NCI-H510A (cell line): ENCODE measurements at regions not wholly inside any gene's neighbourhood (a gene's known extent, or its start where the extent isn't known, plus 50 kb on each side); places are given as distances from the start of the nearest gene placed in this dataset.

Source experiments
- DNase-seq: peaks from one replicate; lab custom pipeline; 2025; lab: John Stamatoyannopoulos, UW

DNA sequence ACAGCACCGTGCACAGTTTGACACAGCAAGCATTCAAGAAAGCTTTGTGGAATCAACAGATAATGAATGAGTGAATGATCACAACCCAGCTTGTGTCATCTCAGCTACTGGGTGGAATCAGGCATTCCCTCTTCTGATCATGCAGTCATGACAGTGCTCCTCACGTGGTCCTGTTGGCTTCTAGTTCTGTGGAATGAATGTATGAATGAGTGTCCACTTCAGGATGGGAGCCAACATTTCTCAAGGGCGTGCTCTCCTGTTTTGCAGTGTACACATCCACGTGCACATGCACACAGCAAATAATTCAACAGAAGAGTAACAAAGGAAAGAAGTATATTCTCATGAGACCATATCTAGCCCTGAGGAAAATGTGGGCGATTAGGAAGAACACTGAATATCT lies 133.1 kb upstream of the NPVF start:
- no peak for DNase-seq

DNA sequence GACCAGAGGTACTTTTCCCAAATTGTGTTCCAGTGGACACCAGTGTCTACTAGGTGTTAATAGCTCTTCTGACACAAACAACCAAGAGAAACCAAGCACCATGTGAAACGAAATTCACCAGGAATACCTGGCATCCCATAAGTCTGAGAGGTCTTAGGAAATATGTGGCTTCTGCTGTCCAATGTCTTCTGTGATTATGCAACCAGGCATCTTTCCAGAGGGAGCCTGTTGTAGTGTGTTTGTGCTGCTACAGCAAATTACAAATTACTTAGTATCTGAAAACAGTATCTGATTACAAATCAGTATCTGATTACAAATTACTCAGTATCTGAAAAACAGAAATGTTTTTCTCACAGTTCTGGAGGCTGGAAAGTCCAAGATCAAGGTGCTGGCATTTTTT lies 133.6 kb upstream of the NPVF start:
- no peak for DNase-seq

DNA sequence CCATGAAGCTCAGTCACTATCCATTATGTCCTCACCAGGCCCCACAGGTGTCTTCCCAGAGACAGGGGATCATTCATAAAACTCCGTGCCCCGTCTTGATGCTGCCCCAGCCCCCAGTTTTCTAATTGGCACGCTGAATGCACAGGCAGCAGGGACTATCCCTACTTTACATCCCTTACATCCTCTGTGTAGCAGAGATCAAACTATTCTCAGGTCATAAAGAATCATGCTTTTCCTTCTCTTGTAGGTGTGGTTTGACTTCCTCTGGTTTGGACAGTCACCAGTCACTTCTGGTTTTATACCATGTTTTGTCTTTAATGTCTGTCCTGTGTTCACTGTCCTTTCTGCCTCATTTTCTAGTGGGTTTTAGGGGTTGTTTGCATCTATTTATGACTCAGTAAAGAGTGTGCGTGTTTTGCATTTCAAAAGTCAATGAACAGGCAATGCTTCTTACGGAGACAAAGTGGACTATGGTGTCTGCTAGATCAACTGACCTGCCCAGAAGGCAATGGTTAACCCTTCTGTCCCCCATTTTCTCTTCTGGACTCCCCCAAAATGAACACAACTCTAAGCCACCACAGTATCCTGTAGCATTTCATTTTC lies 140.4 kb upstream of the NPVF start:
- no peak for DNase-seq

DNA sequence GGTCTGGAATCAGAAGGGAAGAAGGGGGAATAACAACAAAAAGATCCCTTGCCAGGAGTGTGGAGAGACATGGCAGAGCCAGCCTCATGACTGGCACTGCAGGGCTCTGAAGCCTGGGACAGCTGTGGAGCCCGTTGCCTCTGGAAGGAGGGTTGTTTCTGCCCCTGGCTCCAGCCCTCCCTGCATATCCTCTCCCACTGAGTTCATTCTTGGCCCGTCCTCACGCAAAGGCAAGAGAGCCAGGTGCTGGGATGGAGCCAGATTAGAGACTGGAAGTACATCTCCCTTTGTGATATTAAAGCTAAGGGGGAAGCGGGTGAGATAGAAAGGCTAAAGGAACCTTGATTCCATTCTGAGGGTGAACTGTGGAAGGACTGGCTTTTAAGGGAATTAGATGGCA lies 141.5 kb upstream of the NPVF start:
- DNase-seq: no peak

DNA sequence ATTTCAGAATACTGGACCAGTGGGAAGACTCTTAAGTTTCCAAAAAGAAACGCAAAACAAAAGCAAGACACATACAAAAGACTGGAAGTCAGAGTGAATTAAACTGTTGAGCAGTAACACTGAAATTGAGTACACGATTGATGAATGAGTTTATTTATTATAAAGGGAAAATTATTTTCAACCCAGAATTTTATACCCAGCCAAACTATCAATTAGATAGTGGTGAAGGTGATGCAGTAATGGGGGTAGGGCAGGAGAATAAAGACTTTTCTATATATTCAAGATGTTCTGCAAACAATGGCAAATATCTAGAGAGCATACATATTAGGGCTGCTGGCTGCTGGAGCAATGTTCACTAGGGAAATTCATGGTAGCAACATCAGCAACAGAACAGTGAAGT lies 143.7 kb upstream of the NPVF start:
- no peak for DNase-seq

DNA sequence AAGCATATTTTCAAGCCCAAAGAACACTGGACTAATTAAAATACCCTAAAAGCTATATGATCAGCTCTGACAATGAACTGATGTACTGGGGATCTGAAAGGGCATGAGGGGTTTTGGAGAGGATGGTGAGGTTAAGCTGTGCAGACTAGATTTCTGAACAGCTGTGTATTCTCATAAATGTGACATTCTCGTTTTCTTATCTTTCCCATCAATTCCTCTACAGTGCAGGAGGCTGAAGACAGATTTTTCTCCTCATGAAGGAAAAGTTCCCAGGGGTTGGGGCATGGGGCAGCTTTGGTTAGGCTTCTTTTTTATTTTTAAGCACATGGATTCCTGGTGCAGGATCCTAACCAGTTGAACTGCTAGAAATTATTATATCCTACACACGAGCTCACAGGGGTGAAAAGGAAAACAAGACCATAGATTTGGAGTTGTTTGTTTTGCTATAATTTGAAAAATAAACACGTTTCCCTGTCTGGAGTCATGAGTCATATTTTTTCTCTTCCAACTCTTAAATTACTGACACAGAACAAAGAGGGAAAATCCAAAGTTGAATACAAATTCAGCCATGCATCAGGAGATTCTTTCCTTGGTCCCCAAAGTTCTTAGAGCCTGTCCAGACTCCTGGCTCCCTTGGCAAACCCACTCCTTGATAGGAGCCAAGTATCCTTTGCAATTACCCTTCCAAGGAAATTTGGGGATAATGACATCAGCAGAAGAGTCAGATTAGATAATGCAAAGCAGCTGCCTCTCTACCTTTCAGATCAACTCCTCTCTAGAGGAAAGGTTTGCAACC lies 147.7 kb upstream of the NPVF start:
- DNase-seq: no peak

DNA sequence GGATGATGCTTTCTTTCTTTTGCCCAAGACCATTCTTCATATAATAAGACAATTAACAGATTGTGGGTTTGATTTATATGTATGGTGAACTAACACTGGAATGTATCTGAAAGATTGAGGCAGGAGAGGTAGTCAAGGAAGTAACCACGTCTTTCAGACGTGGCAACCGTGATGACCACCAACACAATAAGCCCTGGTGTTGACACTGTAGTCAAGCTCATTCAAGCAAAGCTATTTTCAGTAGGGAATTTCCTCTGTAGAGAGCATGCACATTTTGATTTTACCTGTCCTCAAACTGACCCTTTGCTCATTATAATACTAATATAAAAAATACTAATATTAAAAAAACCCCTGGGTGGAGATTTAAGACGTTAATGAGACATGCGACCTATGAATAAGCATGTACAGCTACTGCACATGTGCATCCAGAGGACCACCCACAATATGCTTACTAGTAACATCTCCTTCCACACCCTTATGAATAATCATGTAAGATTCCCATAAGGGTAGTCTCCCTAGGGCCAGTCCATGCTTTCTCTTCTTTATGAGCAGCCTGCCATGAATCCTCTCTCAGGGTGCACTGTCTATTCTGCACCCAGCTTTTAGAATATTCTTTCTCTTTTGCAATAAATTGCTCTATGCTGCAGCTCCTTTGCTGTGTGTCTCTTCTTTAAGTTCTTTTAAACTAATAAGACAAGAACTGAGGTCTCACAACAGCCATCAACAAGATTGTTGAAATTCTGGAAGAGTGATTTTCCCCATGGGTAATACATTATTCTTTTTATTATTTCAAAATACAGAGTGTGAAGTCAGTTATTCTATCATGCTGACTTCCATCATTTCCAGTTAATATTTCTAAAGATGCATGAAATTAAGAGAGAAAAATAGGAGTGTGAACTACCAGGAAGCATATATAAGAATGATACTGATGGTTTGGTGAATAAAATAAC lies 151.3 kb upstream of the NPVF start:
- DNase-seq: no peak

DNA sequence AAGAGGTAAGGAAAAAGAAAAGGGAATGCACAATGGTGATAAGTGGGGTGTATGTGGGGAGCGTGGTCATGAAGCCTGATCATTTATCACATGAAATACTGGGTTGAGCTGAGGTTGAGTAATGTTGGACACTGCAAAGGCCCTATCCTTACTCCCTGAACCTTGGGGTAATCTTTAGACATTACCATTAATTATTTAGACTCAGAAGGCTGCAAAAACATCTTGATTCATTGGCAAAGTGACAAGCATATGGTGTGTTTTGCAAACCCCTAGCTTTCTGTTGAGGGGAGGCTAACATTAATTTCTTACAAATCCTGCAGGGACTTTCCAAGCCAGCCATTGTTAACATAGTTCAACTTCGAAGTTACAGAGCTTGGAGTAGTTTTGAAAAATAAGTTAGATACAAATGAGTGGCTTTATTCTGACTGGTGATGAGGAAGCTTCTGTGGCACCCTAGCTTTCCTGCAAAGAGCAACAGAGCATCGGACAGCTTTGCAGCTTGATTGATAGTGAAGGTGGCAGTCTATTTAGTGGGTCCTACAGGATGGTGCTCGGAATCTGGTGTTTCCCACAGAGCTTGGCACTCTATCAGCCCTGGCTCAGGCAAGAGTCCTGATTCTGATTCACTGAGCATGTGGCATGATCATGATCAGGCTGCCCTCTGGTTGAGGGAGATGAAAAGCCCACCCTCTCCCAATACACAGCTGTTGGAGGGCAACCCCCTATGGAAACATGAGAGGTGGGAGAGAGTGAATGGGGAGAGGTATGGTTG lies 153.7 kb upstream of the NPVF start:
- no peak for DNase-seq

DNA sequence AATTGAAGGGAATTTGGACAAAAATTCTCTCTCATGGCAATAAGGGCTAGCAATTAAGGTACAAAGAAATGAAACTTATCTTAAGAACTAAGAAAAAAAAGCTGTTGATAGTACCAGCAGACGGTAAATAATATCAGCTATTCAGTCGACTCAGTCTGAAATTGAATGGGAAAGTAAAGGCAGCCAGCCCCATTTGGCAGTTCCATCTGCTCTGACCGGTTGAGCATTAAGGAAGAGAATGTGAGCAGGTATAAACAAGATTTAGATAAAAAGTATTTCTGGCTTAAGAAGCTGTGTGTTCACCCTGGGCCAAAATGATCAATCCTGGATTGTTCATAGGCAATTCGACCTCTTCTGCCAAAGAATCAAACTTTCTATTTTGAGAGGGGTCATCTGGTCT lies 154.6 kb upstream of the NPVF start:
- DNase-seq: no peak

DNA sequence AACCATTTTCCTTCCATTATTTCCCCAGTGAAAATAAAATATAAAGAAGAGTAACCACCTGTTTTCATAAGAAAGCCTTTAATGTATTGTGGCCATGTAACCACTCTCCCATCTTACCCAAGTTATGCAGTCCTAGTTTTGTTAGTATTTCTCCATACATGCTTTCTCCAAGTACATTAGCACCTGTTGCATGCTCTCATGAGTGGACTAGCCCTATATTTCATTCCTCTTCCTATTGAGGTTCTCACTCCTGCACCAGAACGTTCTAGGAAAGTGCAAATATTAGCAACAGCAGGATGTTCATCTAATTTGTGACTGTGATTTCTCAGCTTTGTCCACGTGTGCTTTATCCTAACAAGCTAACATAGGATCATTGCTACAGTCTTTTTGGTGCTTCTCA lies 155.1 kb upstream of the NPVF start:
- DNase-seq: no peak

DNA sequence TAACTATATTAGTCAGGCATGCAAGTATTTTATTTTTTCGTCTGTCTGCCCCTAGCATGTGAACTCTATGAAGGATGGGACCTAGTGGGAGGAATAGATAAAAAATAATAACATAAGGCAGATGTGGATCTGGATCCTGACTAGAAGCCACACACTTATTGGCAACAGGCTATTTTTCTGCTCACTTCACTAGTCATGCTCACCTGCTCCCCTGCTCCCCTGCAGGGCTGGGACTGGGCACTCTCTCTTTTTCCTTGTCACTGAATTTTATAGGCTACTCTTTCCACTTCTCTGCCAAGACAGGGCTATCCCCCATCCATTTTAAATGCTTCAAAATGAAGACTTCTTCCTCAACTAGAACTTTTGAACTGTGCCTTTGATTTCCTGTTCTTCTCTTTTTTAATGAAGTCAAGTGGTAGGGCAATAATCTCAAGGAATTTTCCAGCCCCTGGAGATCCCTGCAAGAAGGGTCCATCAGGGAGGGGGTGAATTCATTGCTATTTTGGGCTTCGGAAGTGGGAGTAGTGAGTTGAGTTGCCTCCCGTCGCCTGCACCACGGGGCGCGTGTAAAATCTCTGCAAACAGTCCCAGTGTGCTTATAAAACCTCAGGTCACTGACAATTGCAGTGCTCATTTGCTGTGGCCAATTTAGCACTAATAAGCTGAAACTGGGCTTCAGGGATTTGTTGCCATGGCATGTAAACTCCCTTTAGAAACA lies 156.7 kb upstream of the NPVF start:
- no peak for DNase-seq

DNA sequence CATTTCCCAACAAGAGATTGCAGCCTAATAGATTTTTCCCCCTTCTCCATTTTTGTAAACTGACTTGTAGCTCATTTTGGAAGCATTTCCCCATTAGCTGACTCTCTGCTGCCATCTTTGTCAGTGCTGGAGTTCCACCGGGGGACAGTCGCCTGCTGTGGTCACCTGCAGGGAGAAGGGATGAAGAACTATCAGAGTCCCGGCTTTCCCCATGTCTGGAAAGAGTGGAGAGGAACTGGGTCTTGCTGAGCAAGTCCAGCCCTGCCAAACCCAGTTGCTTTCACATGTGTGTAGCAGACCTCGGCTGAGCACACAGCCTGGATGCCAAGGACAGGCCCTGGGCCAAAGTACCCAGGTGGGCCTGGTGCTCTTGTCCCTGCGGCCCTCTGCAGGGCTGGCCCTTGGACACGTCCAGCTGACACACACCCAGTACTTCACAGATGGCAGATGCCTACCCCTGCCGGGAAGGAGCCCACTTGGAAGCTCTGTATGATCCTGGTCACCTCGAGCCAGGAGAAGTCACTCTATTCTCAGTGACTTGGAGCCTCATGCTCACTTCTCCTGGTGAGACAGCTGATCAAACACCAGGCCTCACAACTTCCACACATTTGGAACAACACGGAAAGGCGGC lies 157.3 kb upstream of the NPVF start:
- no peak for DNase-seq

DNA sequence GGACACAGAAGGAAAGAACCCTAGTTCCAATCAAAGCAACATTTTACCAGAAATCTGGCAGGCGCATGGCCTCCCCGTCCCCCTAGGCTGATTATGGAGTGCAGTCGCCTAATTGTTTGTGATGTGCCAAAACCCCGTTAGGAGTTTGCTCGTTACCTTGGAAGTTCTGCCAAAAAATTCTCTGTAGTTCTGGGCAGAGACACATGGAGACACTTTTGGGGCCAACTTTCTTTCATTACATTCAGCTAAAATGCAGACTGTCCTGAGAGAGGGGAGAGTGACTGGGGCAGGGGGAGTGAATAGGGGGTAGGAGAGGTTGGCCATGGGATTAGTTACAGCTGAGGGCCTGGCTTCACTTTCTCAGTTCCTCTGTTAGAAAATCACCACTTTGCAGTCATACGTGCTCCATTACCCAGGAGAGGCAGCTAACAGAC lies 158.0 kb upstream of the NPVF start:
- DNase-seq: no peak

DNA sequence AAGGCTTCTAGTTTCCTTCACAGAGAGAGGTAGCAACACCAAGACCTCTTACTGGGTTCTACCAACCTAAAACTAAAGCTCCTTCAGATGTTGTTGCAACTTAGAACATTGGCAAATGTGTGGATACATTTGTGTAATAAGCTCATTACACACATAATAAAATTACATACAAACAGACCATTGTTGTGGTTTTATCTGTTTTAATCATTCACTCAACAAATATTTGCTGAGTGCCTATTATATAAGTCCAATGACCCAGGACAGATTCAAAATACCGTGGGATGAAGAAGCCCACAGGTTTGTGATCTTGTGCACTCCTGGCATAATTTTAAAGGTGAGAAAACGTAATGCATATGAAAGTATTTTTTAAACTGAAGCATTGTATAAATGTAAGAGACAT lies 160.4 kb upstream of the NPVF start:
- DNase-seq: no peak

DNA sequence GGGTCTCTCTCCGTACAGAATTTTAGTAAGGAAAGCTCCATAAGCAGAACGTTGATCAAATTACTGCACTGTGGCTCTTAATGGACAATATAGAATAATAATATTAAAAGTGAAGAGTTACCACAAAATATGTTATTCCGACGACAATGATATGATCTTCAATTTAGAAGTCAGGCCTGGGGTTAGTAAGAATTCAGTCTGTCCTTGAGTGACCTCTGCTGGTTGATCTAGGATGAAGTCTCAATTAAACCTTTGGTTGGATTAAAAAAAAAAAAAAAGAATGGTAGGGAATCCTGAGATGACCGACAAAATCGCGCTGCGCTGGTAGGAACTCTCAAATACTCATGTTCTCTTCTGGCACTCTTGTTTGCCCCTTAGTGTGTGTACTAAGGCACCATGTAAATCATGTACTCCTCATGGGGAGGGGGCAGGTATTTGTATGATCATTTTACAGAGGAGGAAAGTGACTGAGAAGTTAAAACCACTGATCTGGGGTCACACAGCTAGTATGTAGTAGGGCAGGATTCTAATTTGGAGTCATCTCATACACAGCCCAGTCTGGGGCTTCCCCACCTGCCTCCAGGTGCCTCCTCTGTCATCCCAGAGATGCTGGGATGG lies 161.3 kb upstream of the NPVF start:
- DNase-seq: no peak

DNA sequence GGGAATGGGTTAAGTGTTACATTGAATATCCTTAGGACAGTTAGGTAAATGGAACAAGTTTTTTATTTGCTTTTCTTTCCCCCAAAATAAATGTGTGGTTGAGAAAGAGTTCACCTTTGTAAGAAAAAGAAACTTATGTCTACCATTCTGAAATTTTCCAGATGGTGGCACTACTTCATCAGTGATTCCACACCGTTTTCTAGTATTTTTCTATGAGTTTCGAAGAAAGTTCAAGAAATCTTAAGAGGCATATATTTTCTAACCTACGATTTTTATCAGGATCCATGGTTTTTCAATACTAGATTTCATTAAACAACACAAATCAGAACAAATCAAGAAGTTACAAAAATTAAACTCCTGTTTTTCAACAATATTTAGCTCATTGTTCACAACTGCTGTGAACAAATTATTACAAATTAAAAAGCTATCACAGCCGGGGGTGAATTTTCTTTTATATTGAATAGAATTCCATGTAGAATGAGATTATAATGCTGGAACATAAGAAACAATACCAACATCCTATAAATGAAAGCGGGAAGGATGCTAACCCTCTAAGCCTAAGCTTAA lies 163.1 kb upstream of the NPVF start:
- DNase-seq: no peak

DNA sequence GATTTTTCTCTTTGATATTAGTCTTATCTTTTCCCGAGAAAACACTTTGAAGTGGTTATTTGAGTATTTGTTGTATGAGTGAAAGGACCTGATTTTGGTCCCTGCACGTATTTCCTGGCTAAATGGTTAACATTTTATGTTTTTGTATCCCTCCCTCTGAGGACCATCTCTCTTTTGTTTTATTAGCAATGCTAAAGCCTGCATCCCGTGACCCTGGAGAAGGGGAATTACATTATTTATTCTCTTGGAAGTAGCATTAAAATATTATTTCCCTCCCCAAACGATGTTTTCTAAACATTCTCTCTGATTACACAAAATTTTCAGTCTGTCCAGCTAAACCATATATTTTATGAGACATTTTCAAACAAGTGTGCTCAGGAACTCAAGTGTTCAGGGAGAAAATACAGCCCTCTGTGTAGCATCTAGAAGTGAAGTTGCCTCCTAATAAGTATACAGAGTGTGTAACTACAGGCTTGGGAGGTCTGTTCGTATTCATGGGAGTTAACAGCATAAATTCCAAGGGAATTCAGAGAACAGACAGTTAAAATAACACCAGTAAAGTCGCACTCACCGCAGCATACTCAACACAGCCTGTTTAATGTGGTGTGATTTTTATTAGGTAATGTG lies 163.8 kb upstream of the NPVF start:
- no peak for DNase-seq

DNA sequence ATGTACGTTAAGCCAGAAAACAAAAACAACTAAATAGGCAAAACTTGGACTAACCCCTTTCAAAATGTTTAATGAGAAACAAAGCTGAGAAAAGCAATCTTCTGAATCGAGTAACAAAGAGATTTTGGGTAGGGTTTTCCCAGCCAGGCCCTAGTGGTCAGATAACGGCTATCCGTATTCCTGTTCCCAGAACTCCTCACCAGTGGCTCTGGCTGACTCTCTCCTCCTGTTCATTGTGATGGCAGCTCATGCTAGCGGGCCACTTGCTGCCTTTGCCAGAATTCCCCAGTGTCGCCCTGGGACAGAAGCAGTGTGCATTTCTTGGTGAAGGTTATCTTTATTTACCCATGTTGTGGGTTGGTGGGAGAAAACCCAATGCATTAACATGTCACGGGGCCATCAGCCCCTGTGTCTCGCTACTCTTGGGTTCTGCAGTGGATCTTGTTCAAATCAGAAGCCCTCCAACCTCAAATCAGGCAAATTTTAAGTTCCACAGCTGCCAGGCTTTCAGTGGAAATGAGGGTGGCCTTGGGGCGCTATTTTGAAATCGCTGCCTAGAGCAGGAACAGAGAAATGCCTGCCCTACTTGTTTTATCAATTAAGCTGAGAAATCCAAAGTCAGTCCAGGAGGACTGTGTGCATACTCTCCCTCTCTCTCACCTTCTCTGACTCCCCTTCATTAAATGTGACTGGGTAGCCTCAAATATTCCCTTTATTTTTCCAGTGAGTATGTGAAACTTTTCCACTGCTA lies 164.5 kb upstream of the NPVF start:
- no peak for DNase-seq

DNA sequence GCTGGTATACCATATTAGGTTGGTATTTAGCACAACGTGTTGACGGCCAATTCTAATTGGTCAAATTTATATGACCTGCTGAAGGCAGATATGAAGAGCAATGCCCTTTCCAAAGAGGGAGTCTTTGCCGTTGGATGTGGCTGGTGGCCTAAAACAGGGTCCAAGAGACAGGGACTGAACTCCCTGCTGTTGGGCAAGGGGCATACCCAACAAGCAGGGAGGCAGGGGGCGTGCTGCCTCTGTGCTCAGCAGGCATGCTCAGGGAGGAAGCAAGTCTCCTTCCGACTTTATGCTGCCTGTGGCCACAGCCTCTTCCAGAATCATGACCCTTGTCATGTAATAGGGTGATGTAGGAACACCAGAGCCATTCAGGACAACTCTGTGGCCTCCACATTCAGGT lies 167.7 kb upstream of the NPVF start:
- DNase-seq: no peak
